ENCODE measurements at regions not wholly inside any gene's neighbourhood (a gene's known extent, or its start where the extent isn't known, plus 50 kb on each side); places are given as distances from the start of the nearest gene placed in this dataset.

DNA sequence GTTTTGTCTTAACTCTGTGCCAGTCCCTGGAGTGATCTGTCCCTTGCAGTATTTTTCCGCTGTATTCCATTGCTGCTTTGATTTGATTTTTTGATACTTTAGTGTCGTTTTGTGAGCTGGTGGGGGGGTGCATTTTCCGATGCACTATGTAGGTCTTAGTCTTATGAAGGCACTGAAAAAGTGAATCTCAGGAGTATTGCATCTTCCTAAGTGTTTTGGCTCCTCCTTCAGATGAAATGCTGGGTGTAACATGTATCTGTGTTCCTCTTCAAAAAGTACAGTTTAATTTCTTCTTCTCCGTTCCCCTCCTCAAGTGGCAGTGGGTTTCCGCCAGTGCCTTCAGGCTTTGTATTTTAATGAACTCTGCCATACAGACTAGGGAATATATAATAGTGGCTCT lies 580.7 kb upstream of the GJE1 start:
- H3K4me3 ChIP-seq (ENCODE audit: low read length): no peak overlapping the region
- TF ChIP-seq, protein P1, sequence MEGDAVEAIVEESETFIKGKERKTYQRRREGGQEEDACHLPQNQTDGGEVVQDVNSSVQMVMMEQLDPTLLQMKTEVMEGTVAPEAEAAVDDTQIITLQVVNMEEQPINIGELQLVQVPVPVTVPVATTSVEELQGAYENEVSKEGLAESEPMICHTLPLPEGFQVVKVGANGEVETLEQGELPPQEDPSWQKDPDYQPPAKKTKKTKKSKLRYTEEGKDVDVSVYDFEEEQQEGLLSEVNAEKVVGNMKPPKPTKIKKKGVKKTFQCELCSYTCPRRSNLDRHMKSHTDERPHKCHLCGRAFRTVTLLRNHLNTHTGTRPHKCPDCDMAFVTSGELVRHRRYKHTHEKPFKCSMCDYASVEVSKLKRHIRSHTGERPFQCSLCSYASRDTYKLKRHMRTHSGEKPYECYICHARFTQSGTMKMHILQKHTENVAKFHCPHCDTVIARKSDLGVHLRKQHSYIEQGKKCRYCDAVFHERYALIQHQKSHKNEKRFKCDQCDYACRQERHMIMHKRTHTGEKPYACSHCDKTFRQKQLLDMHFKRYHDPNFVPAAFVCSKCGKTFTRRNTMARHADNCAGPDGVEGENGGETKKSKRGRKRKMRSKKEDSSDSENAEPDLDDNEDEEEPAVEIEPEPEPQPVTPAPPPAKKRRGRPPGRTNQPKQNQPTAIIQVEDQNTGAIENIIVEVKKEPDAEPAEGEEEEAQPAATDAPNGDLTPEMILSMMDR (IDR thresholded peaks at IDR 0.05; ENCODE audit: insufficient read depth, low read depth, low read length, missing control alignments): no peak
- DNase-seq (ENCODE audit: low read depth): no peak

DNA sequence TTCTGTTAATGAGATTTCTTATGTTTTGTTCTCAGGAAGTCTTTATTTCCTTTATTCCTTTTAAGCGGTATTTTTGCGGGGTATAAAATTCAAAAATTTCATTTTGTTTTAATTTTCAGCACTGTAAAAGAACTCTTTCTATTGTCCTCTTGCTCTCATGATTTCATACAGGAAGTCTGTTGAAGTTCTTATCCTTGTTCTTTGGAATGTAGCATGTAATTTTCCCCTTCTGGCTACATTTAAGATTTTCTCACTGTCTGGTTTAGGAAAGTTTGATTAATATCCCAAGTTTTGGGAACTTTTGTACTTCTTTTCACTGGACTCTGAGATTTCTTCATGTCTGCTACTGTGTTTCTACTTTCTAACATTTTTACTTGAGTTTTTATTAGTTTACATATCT lies 581.4 kb upstream of the GJE1 start:
- TF ChIP-seq, protein P1 (IDR thresholded peaks at IDR 0.05; ENCODE audit: insufficient read depth, low read depth, low read length, missing control alignments): no peak
- DNase-seq (ENCODE audit: low read depth): no peak
- no peak overlapping the region for H3K4me3 ChIP-seq (ENCODE audit: low read length)

- no peak overlapping the region for H3K4me3 ChIP-seq (ENCODE audit: low read length)
- no peak for DNase-seq (ENCODE audit: low read depth)
- TF ChIP-seq, protein P1 (IDR thresholded peaks at IDR 0.05; ENCODE audit: insufficient read depth, low read depth, low read length, missing control alignments): no peak
Measured at GRCh38 chr6:141550471-141550870, 582.3 kb upstream of the GJE1 start.

GRCh38 chr6:141548966-141549365 lies 583.8 kb upstream of the GJE1 start:
- DNase-seq (ENCODE audit: low read depth): peak; percentile 95
- no peak overlapping the region for H3K4me3 ChIP-seq (ENCODE audit: low read length)

GRCh38 chr6:141541581-141542324 lies 591.0 kb upstream of the GJE1 start:
- no peak for DNase-seq (ENCODE audit: low read depth)
- TF ChIP-seq, protein P1 (IDR thresholded peaks at IDR 0.05; ENCODE audit: insufficient read depth, low read depth, low read length, missing control alignments): no peak
- no peak overlapping the region for H3K4me3 ChIP-seq (ENCODE audit: low read length)

More at GRCh38 chr6:141548966-141549365, 583.8 kb upstream of the GJE1 start:
- TF ChIP-seq, protein P1 (IDR thresholded peaks at IDR 0.05; ENCODE audit: insufficient read depth, low read depth, low read length, missing control alignments): no peak

DNA sequence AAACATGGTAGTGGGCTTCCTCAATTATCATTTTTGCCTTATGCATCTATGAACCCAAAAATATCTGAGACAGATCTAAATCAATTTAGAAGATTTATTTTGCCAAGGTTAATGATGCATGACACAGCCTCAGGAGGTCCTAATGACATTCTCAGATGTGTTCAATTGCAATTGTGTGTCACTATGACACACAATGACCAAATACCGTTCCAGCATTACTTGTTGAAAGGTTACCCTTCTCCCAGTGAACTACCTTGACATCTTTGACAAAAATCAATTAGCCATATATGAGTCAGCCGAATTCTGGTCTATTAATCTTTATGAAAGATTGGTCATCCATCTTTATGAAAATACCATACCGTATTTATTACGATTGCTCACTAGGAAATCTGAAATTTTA lies 592.5 kb upstream of the GJE1 start:
- DNase-seq (ENCODE audit: low read depth): no peak
- H3K4me3 ChIP-seq (ENCODE audit: low read length): no peak overlapping the region
- TF ChIP-seq, protein P1 (IDR thresholded peaks at IDR 0.05; ENCODE audit: insufficient read depth, low read depth, low read length, missing control alignments): no peak

DNA sequence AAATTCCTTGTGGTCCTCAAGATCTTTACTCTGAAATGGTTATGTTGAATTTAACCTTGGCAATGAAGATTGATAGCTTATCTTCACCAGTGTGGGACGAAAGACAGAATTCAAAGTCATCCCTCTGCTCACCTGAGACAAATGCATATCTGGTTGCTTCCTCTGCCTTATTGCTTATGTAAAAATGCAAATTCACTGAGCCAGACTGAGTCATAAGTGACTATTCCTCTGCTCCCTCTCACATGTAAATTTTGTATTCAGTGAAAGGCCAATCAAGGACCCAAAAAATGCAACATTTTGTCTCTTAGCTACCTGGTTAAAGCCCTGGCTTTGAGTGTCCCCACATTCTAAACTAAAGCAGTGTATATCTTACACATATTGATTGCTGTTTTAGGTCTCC lies 593.1 kb upstream of the GJE1 start:
- TF ChIP-seq, protein P1 (IDR thresholded peaks at IDR 0.05; ENCODE audit: insufficient read depth, low read depth, low read length, missing control alignments): no peak

More for the DNA sequence above, 593.1 kb upstream of the GJE1 start:
- DNase-seq (ENCODE audit: low read depth): peak; percentile 55
- no peak overlapping the region for H3K4me3 ChIP-seq (ENCODE audit: low read length)

All from epithelial cell of esophagus (primary cell).